ENCODE measurements at regions not wholly inside any gene's neighbourhood (a gene's known extent, or its start where the extent isn't known, plus 50 kb on each side); places are given as distances from the start of the nearest gene placed in this dataset.
"Not testable (repeated sequence)": the region's sequence is repeated elsewhere in the genome, so short reads cannot be mapped to it uniquely, and the experiment has no call there.

DNA sequence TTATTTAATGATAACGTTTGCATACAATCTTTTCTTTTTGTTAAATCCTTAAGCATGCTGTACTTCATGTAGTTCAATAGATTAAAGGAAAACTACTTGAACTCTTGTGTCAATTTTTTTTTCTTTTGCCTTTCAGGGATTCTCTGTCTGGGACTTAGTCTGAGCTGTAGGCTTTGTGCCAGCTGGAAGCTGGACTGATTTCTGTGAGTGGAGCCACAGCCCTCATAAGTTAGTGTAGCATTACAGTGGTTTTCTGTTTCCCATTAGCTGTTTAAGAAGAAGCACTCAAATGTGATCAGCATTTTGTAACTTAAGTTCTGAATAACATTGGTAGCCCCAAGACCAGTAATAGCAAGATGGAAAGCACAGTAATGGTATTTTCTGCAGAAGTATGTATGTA is 330.6 kb upstream of the MEF2C start:
- DNase-seq (ENCODE audit: low read depth) = no peak

DNA sequence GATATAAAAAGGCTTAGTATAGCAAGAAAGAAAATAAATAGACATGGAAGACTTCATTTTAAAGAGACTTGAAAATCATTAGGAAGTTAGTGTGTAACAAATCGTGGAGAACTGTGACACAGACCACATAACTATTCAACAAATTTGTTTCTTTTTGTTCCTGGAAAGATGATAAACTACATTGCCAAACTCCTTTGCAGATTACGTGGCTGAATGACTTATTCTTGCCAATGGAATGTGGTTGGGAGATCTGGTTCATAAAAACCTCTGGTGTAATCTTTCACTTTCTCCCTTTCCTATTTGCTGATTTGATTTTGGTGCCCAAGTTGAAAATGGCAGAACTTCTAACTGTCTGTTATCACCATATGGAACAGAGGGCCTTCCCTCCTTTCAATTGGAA is 328.9 kb upstream of the MEF2C start:
- no peak for DNase-seq (ENCODE audit: low read depth)

DNA sequence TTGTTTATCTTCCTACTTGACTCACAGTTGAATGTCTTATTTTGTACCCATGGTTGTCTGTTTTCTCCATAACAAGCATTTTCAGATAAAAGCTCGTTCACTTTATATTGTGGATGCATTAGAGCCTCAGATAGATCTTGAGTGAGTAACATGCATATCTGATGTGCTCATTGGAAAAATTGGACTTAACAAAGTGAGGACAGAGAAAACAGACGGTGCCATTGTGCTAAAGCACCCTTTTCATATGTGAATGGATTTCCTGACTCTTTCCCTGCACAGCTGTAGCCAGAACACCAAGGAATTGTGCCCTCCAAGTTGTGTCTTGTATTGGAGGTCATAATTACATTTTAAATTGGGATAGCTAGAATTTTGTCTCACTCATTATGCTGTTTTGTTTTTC is 325.8 kb upstream of the MEF2C start:
- DNase-seq (ENCODE audit: low read depth) = no peak

DNA sequence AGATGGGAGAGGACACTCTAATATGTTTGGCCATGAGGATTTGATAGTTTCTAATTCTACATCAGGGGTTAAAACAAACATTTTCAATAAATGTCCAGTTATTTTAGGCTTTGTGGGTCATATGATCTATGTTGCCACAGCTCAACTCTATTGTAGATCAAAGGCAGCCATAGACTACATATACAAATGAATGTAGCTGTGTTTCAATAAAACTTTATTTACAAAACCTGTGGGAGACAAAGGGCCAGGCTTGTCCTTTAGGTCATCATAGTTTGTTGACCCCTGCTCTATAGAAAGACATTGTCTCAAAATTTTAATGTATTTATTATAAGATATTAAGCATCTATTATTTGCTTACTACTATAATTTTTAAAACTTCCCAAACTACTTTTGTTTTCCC is 325.4 kb upstream of the MEF2C start:
- no peak for DNase-seq (ENCODE audit: low read depth)

DNA sequence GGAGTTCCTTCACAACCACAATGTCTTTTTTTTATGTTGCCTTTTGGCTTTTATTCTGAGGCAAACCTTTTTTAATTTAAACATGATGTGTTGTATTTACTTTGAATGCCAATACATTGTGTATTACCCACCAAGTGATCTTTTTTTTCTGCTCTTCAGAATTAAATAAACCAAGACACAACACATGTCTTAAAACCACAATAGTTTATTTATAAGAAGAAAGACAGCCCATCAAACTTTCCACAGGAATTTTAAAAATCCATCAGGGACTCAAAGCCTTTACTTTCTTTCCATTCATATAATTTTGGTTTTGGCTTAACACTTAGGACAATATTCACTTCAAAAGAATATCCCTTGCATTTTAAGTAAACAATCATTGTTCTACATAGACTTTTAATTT is 321.8 kb upstream of the MEF2C start:
- no peak for DNase-seq (ENCODE audit: low read depth)

DNA sequence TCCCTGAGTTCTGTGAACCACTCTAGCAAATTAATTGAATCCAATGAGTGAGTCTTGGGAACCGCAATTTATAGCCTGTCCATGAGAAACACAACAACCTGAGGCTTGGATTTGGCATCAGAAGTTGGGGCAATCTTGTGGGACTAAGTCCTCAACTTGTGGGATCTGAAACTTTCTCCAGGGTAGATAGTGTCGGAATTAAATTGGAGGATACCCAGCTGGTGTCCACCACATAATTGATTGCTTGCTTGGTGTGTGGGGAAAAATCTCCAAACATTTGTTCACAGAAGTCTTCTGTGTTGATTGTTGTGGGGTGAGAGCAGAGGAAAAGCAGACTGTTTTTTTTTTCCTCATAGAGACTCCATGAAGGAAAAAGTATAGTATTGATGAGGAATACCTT is 320.6 kb upstream of the MEF2C start:
- no peak for DNase-seq (ENCODE audit: low read depth)

DNA sequence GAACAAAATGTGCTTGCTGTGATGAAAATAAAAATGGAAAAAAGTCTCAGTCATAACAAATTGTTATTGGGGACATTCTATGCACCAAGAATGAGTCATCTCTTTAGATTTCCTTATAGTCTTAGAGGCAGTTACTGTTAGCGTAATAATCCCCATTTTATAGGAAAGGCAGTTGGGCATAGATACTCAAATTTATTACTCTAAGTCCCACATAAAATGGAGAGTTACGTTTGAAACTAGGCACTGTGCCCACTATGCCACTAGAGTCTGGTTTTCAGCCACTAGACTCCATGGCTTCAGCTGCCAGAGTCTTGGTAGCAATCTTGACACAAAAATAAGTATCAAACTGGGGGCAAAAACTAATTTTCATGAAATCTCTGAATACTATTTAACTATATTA is 317.9 kb upstream of the MEF2C start:
- DNase-seq (ENCODE audit: low read depth) = no peak

DNA sequence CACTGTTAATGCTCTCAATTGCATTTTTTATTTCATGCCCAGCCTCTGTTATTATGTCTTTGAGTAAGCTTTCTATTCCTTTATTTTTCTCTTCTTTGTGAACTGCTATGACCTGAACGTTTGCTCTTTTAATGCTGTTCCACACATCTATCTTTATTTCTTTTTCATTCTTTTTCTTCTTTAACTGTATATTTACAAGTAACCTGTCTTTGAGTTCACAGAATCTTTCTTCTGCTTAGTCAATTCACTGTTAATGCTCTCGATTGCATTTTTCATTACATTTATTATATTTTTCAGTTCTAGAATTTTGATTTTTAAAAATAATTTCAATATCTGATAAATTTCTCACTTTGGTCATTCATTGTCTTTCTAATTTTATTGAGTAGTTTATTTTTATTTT is 316.3 kb upstream of the MEF2C start:
- no peak for DNase-seq (ENCODE audit: low read depth)

DNA sequence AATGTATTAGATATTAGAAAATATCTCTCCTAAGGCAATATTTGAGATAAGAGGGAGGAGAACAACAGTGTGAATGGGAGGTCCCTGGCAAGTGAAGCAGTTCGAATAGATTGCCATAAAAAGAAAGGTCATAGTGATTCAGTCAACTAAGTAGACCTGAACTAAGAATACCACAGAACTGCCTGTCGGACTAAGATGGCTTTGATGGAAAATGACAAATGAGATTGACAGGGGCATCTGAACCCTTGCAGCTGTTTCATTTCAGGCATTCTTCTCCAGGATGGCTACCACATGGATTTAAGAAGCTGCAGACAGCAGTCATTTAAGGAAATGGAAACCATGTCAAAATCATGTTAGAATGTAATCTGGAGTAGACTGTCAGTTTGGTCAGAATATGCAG is 308.4 kb upstream of the MEF2C start:
- no peak for DNase-seq (ENCODE audit: low read depth)

DNA sequence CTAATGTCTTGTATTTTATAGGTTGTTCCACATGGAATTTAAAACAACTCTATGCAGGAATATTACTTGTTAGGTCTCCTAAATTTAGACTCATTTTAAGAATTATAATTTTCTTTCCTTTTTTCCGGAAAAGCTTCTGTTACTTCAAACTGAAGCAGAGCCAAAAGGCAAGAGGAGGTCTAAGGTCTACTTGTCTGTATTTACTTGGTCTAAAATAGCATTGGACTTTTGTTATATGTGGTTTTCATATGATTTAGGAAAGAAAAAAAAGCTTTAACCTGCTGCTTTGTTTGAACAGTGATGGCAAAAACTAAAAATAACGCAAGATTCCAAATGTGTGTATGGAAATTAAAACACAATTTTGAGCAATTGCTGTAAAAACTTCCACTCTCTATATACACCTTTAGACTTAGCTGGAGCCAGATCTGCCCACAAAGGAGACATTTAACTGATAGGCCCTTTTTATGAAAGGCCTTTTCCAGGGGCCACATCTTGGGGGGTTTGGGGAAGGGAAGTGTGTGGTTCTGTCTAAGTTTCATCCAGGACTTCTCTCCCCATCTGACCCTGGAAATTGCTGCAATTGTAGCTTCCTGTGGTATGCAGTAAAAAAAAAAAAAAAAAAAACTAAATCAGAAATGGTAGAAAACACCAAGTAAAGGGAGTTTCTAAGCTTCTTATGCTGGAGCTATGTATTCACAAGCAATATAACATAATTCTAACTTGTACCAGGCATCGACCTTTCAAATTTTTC is 307.7 kb upstream of the MEF2C start:
- DNase-seq (ENCODE audit: low read depth) = no peak

DNA sequence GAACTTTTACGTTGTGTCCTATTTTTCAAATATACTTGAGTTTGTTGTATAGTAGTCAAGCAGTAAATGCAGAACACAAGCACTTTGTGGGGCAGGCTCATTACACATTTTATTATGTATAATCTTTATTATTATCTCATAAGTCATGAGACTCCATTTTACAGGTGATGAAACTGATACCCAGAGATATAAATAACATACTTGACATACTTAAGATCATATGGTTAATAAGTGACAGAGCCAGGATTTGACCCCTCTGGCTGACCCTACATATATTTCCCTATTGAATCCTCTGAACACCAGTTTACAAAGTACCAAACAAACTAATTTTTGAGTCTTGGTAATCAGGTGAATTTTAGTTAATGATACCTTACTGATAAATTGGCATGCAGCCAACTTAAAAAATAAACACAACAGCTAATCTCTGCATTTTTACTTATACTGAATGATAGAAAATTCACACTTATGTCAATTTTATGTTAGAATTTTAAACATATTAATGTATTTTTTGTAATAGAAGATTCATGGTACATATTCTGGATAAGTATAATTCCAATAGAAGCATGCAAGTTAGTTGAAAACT is 305.0 kb upstream of the MEF2C start:
- DNase-seq (ENCODE audit: low read depth) = no peak

DNA sequence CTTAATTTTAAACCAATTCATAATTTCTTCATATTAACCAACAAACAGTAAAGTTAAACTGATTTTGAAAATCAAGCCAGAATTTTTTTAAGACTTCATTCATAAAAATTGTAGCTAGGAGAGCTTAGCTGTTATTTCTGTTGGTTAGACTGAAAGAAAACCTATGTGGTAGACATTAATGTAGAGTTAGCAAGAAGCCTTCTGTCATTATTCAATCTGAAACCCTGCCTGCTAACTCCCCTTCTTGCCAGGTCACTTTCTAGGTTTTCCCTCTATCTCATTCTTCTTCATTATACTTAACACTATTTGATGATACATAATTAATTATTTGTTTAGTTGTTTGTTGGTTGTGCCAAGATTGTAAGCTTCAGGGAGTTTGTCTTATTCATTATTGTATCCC is 304.3 kb upstream of the MEF2C start:
- no peak for DNase-seq (ENCODE audit: low read depth)

DNA sequence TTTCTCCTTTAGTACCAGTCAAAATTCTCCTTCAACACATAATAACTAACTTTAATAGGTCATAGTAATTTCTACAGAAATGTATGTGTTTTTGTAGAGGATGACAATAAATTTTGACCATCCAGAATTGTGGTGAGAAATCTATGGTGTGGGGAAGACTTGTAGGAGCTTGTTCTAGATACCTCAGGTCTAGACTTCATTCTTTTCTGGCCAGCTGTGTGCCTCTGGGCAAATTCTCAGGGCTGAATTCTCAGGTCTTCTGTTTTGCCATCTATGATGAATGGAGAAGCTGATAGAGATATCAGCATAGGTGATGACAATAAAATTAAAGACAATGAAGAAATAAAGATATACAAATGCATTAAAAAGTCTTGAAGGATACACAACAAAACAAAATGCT is 298.6 kb upstream of the MEF2C start:
- no peak for DNase-seq (ENCODE audit: low read depth)

DNA sequence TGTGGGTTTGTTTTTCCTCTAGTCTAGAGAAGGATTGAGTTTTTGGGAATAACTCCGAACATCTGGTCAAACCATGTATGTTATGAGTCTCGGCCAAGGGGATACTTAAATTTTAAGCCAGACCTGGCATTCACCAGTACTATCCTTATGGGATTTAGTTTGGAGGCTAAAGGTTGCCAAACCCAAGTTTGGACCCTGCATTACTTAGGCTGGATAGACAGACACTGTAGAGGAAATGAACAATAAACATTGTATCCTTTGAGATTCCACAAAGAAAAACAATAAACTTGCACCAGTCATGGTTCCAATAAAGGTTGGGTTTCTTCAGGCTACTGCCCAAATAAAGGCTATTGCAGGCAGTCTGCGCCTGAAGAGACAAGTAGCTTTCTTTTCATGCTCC is 296.7 kb upstream of the MEF2C start:
- no peak for DNase-seq (ENCODE audit: low read depth)

DNA sequence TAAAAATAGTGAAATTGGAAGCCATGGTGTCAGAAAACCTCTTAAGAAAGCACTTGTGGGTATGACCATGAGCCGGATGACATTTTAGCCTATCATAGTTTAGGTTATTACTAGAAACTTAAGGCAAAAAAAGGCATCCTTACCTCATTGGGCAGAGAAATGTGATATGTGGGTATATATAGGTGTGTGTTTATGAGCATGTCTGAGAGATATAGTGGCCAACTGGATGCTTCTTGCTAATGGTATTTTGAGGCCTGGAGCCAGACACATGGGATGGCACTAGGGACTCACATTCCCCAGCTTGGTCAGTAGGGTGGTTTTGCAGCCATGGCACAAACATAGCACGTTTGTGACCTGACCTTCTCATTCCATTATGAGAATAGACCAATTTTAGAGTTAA is 295.6 kb upstream of the MEF2C start:
- DNase-seq (ENCODE audit: low read depth) = no peak

DNA sequence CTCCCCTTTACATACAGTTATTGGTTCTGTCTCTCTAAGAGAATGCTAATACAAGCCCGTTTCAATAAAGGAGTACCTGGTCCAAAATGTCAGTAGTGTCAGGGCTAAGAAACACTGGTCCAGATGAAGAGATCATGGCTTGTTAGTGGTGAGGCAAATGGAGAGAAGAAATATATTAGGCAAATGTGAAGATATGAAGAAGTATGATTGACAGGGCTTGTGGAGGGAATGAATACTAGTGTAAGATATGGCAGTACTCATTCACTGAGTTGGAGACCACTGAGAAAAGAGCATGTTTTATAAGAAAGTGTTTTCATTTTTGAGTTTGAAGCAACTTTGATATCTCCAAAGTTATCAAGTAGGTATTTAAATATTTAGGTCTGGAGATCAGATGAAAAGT is 290.5 kb upstream of the MEF2C start:
- no peak for DNase-seq (ENCODE audit: low read depth)

DNA sequence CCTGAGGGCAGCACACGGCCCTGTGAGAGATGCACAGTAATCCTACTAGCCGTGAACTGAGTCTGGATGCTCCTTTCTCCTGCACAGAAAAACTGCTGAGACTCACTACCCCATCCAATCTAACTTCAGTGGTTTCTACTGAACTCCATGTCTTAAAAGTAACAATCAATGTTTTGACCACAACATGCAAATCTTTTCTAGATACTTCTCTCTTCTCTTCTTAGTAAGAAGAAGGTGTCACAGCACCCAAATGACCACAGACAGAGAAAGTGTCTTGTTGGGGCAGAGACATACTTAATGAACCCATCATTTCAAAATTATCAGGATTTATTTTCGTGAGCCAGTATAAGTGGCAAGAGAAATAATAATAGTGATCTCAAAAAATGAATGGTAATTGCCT is 285.8 kb upstream of the MEF2C start:
- no peak for DNase-seq (ENCODE audit: low read depth)

DNA sequence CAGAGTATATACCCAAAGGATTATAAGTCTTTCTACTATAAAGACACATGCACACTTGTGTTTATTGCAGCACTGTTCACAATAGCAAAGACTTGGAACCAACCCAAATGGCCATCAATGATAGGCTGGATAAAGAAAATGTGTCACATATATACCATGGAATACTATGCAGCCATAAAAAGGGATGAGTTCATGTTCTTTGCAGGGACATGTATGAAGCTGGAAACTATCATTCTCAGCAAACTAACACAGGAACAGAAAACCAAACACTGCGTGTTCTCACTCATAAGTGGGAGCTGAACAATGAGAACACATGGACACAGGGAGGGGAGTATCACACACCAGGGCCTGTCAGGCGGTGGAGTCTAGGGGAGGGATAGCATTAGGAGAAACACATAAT is 281.7 kb upstream of the MEF2C start:
- DNase-seq (ENCODE audit: low read depth) = not testable (repeated sequence)

DNA sequence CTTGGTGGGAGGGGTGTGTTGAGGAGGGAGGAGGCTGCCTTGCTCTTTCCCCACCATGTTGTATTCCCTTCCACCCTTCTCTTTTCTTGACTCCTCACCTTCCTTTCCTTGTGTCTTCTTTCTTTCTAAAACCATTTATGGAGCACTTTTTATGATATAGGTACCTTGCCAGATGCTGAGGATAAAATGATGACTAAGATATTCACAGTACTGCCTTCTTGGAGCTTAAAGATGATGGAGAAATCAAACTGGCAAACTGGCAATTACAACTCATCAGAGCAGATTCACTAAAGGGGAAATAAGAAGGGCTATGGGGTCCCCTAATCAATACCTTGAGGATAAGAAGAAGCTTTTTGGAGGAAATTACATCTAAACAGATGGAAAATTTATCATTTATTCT is 273.2 kb upstream of the MEF2C start:
- no peak for DNase-seq (ENCODE audit: low read depth)

DNA sequence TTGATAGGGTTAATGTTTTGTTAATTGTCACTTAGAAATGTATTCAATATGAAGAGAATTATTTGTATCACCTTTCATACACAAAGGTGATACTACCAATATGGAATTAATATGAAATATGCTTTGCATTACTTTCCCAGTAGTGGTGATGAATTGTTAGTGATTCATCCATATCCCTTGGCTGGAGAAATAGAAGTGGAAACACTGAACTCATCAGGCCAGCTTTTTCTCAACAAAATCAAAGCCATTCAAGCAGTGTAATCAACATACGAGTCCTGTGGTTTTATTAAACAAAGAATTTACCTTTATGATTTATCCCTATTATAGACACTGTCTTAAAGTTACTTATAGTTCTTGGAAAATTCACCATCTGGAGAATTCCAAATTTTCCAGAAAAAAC is 264.0 kb upstream of the MEF2C start:
- DNase-seq (ENCODE audit: low read depth) = no peak

DNA sequence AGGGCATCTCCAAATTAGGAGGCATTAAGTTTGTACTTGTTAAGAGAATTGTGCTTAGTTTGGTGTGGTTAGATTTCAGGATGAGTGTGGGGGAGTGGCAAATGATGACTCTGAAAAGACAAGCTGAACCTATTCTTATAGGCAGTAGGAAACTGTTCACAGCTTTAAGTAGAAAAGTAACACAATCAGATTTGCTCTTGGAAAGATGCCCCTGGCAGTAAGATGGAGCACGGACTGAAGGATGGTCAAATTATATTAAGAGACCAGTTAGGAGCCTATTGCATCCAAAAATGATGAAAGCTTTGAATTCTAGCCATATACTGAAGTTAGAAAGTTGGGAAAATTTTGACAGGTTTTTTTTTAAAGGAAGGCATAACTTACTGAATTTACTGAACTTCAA is 254.2 kb upstream of the MEF2C start:
- DNase-seq (ENCODE audit: low read depth) = no peak

DNA sequence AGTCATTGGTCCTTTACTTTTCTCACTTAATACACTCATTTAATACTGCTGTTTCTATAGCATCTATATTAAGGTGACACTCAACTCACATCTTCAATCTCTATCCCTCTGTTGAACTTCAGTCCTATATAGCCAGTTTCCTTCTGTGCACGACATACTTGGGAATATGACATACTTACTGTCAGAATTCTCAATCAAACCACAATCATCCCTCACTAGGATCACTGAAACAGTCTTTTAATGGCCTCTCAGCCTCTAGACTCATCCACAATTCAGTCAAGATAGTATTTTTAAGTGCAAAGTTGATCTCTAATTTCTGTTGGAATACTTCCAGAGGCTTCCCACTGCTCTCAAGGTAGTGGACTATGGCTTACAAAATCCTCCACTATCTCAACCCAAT is 251.0 kb upstream of the MEF2C start:
- no peak for DNase-seq (ENCODE audit: low read depth)

DNA sequence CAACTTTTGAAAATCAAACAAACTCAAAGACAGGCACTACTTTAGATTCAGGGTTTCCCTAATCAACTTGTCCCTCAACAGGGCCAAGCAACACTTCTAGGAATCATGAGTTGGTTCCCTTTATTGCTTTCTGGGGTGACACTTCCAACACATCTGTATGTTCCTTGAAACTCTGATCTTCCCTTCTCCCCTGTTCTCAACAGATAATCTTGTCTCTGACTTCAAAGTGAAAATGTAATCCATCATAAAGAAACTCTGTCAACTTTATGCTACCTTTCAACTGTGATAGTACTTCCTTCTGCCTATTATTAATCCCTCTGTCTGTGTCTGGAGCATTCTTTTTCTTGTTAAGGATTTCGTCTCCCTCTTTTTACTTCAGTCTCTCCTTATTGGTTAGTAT is 250.1 kb upstream of the MEF2C start:
- no peak for DNase-seq (ENCODE audit: low read depth)

DNA sequence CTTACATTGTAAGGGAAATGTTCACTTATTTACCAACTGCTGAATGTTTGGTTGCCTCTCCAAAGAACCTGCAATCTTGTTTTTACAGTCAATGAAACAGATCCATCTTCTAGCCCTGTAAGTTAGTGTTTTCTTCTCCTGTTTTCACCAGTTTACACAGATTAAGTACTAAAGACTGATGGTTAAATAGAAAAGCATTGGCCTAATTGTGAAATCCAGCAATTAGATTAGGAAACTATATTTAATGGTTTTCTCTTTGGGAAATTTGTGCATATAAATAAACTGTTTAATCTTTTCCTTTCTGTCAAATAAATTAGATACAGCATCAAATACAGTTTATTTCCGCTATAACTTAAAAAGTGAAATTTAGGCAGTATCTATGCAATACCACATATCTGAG is 247.9 kb upstream of the MEF2C start:
- no peak for DNase-seq (ENCODE audit: low read depth)

All from activated gamma-delta T cell treated with anti-CD3 and anti-CD28 coated beads, Interleukin-2, amount 50 U/mL, for 16 hours (primary cell).